ENCODE measurements at regions not wholly inside any gene's neighbourhood (a gene's known extent, or its start where the extent isn't known, plus 50 kb on each side); places are given as distances from the start of the nearest gene placed in this dataset.

GRCh38 chr3:29201604-29202003, 79.3 kb upstream of the RBMS3 start:
- DNase-seq = no peak

DNA sequence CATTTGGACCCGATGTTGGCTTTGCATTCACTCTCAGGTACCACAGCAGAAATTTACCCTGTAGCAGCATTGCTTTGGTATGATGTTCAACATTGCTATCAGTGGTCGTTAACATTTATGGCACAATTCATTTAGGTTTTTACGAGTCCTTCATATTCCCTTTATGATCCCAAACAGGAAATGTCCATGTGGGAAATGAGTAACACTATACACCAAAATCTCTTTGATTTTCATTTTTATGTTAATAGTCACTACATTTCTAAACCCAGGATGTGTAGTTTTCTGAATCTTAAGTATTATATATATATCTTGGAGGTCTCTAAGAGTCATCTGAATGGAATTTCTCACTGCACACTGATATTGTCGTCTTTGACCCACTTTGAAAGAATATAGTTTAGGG, 78.5 kb upstream of the RBMS3 start:
- DNase-seq = no peak

GRCh38 chr3:29203851-29204250, 77.0 kb upstream of the RBMS3 start:
- DNase-seq = no peak

GRCh38 chr3:29207427-29207826, 73.4 kb upstream of the RBMS3 start:
- DNase-seq = no peak

DNA sequence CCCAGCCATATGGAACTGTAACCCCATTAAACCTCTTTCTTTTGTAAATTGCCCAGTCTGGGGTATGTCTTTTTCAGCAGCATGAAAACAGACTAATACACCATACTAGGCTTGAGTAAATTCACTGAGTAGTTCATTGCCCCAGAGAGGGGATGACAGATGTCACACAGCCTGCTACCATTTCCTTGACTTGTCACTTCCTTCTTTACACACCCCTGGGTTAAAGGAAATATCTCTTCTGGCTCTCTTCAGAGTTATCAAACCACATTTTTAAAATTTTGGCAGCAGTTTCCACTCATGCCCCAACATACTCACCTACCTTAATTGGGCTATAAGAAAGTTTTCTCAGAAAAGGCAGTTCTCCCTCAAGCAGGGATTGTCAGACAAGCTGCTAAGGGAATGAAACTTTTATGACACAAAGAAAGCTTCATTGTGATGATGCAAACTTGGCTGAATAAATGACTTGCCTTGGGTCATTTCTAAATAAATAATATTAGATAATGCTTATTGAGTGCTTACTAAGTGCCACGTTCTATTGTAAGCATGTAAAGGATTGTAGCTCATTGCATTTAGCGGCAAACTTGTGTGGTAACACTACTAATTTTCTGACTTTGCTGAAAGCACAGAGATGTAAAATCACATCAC, 68.0 kb upstream of the RBMS3 start:
- no peak for DNase-seq

DNA sequence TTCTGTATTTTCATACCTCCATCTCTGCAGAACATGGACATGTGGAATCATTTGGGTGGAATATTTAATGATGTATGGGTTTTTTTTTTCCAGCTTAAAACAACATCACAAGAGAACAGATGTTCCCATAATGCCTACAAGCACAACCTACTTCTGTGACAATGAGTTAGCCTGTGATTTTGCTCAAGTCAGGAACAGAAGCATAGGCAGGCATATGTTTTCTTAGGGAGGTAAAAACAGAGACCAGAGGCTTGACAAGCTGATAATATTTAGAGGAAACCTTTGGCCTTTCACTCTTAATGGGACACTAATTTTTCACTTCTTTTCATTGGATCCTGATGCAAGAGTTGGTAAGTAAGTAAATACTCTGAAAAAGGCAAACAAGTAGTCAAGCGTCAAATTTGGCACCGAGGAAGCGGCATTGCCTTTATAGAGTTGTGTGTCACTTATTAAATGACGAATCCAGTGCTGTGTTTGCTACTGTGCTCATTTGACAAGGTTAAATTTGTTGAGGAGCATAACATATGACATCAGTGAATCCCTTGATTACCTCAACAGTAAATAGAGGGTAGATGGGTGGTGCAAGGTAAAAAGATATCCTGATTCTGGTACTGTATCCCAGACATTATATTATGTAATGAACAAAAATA, 66.7 kb upstream of the RBMS3 start:
- no peak for DNase-seq

DNA sequence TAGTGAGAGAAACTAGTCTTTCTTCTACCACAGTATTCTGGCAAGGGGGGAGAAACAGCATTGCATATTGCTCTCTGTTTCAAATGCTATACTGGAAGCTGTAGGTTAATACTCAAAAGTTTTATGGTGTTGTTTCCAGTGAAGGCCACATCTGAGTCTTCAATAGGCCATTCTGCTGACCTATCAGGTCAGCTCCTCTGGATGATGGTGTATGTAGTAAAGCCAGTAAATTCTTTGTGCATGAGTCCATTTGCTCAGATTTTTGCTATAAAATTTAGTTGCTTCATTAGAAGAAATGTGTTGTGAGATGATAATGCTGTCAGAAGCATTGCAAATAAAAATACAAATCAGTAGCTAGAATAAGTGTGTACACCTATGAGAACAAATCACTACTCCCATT, 64.9 kb upstream of the RBMS3 start:
- DNase-seq = no peak

- no peak for DNase-seq
Observed at GRCh38 chr3:29226706-29227105, 54.2 kb upstream of the RBMS3 start.

DNA sequence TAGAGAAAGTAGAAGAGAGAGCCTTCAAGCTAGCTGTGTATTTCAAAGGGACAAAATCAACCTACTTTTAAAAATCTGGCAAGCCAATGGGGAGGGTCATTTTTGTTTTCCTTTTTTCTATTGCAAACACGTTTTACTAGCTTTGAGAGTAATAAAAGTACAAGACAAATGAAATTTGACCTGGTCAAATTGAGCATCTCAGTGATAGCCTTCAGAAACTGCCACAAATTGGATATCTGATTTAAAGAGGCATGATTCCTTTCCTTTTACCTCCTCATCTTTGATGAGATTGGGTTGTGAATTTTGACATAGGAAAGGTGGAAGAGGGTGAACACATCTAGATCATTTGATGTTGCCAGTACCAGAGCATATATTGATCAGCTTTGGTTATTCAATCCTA, 53.6 kb upstream of the RBMS3 start:
- DNase-seq = no peak

All from CD4-positive, alpha-beta T cell treated with Interleukin-4 for 1 hour (primary cell).